ENCODE measurements at regions not wholly inside any gene's neighbourhood (a gene's known extent, or its start where the extent isn't known, plus 50 kb on each side); places are given as distances from the start of the nearest gene placed in this dataset.

- Histone ChIP-seq H3K27ac (no peak overlapping the region), H3K4me1 (no peaks in the 10 kb centered on the region), H3K9me3 (replicated peaks) (no peaks in the 10 kb centered on the region), H3K4me3 (no peak overlapping the region), H3K27me3 (no peaks in the 10 kb centered on the region), H3K36me3 (no peaks in the 10 kb centered on the region)
- DNase-seq: no peak
Measured at GRCh38 chr5:79853676-79854418, 137.2 kb downstream of the MTX3 start.

DNA sequence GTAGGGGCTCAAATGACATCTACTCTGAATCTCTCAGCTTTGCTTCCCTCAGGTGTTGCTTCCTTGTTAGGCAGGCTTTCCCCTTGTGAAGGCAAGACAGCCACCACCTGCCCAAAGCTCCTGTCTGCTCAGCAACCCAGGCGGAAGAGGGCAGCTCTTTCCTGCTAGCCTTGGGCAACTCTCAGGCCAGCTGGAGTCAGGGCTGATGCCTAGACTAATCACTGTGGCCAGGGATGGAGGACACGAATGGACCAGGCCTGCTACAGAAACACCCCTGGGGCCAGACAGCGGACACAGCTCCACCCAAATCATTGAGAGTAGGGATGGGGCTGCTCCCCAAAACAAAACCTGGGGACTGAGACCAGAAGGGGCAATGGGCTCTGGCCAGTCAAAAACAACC is 138.0 kb downstream of the MTX3 start:
- Histone ChIP-seq H3K27me3 (no peaks in the 10 kb centered on the region), H3K4me3 (no peak overlapping the region), H3K4me1 (no peaks in the 10 kb centered on the region), H3K27ac (no peak overlapping the region), H3K36me3 (no peaks in the 10 kb centered on the region), H3K9me3 (replicated peaks) (no peaks in the 10 kb centered on the region)
- DNase-seq: no peak

- H3K9me3 ChIP-seq (replicated peaks): no peaks in the 10 kb centered on the region
- no peaks in the 10 kb centered on the region for H3K4me1 ChIP-seq
- H3K27ac ChIP-seq: no peak overlapping the region
- H3K36me3 ChIP-seq: no peaks in the 10 kb centered on the region
- H3K4me3 ChIP-seq: no peak overlapping the region
- H3K27me3 ChIP-seq: no peaks in the 10 kb centered on the region
- no peak for DNase-seq
Measured at GRCh38 chr5:79851391-79851863, 139.6 kb downstream of the MTX3 start.

GRCh38 chr5:79850941-79851340 is 140.1 kb downstream of the MTX3 start:
- no peak for DNase-seq
- Histone ChIP-seq H3K36me3 (no peaks in the 10 kb centered on the region), H3K27ac (no peak overlapping the region), H3K9me3 (replicated peaks) (no peaks in the 10 kb centered on the region), H3K4me1 (peaks cover 3% of the 10 kb centered on the region), H3K4me3 (no peak overlapping the region), H3K27me3 (no peaks in the 10 kb centered on the region)

GRCh38 chr5:79850316-79850822 is 140.7 kb downstream of the MTX3 start:
- peaks cover 9% of the 10 kb centered on the region for H3K4me1 ChIP-seq
- no peaks in the 10 kb centered on the region for H3K9me3 ChIP-seq (replicated peaks)
- no peaks in the 10 kb centered on the region for H3K27me3 ChIP-seq
- no peak for DNase-seq
- H3K4me3 ChIP-seq: no peak overlapping the region
- H3K36me3 ChIP-seq: no peaks in the 10 kb centered on the region
- no peak overlapping the region for H3K27ac ChIP-seq

- H3K4me3 ChIP-seq: no peak overlapping the region
- peaks cover 13% of the 10 kb centered on the region for H3K4me1 ChIP-seq
- no peaks in the 10 kb centered on the region for H3K9me3 ChIP-seq (replicated peaks)
- no peaks in the 10 kb centered on the region for H3K27me3 ChIP-seq
- no peak for DNase-seq
- H3K36me3 ChIP-seq: no peaks in the 10 kb centered on the region
- H3K27ac ChIP-seq: no peak overlapping the region
Measured at GRCh38 chr5:79849486-79850315, 141.4 kb downstream of the MTX3 start.

Data from SJCRH30 (cell line).